COLO668 (cell line): ENCODE measurements at regions not wholly inside any gene's neighbourhood (a gene's known extent, or its start where the extent isn't known, plus 50 kb on each side); places are given as distances from the start of the nearest gene placed in this dataset.

Experiments
- DNase-seq: peaks from one replicate; lab custom pipeline; 2025; ENCODE audit not compliant: unreplicated experiment; lab: John Stamatoyannopoulos, UW

- DNase-seq, result no peak
These were observed 432.3 kb downstream of the DHX35 start for GRCh38 chr20:39394461-39394860.

- DNase-seq, result no peak
These were observed 428.0 kb downstream of the DHX35 start for GRCh38 chr20:39390186-39390585.

GRCh38 chr20:39381595-39381994 lies 419.5 kb downstream of the DHX35 start:
- no peak for DNase-seq

DNA sequence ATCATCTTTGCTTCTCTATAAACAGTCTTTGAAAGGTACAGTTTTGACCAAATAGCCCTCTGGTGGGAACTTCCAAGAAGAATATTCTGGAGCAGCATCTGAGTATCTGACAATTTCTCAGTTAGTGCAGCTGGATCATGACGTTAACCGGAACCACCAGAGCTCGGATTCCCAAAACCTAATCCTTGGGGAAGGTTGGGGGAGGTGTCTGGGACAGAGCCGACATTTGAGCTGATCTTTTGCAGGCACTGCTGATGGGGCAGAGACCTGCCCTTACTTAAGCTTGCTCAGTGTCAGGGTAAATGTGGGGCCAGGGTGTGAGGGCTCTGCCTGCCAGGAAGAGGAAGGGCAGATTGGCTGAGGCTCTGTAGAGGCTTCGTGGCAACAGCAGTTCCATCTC lies 416.6 kb downstream of the DHX35 start:
- DNase-seq, result no peak

DNA sequence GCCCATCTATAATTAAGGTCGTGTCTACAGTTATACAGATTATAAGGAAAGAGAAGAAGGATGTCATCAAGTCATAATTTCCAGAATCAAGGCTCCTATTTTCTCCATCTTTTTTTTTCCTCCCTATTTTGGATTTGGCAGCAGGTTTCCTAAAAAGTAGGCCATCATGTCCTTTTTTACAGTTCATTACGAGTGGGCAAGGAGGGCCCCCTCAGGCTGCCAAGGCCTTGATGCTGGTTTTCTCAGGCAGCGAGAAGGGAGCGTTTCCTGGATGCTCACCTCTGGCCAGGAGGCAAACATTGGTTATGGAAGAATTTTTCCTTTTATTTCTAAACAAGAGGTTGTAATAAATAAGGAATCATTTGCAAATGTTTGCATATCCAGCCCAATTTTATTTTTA lies 414.6 kb downstream of the DHX35 start:
- DNase-seq, result no peak

- no peak for DNase-seq
These were observed 402.2 kb downstream of the DHX35 start for GRCh38 chr20:39364320-39364719.

- DNase-seq, result no peak
These were observed 398.0 kb downstream of the DHX35 start for GRCh38 chr20:39359981-39360620.

DNA sequence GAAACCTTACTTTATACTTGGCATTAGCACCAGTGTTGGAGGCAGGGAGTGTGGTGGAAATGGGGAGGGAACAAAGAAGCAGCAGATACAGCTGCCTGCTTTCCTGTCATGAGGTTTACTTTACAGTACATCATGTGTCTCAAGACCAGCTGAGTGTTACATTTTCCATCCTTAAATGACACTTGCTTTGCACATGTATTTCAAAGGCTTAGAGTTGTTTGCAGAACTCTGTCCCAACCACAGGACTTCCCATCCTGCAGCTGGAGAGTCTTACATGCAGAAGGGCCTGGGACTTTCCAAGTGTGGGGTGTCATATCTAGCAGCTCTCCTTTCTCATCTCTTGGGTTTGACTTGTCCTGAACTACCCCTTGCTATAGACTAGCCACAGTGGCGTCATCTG lies 395.9 kb downstream of the DHX35 start:
- no peak for DNase-seq

DNA sequence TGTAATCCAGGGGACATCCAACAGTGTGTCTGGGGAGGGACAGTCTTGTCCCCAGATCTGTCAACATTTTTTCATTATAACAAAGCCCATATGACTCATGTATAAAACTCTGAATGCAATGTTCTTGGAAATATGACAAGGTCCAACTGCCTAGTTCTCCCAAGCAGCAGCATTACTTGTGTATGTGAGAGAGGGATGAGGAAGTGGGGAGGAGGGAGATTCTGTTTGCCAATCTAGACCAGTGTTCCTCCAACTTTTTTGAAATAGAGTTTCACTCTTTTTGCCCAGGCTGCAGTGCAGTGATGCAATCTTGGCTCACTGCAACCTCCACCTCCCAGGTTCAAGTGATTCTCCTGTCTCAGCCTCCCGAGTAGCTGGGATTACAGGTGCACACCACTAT lies 394.8 kb downstream of the DHX35 start:
- DNase-seq, result no peak

DNA sequence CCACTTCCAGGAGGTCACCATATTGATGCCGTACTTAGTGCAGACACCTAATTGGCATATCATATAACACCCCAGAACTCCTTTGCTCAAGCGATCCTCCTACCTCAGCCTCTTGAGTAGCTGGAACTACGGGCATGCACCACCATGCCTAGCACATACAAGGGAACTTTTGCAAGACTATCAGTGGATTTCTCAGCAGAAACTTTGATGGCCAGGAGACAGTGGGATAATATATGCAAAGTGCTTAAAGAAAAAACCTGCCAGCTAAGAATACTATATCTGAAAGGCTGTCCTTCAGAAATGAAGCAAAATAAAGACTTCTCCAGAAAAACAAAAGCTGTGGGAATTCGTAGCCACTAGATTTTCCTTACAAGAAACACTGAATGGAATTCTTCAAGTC lies 387.1 kb downstream of the DHX35 start:
- no peak for DNase-seq

DNA sequence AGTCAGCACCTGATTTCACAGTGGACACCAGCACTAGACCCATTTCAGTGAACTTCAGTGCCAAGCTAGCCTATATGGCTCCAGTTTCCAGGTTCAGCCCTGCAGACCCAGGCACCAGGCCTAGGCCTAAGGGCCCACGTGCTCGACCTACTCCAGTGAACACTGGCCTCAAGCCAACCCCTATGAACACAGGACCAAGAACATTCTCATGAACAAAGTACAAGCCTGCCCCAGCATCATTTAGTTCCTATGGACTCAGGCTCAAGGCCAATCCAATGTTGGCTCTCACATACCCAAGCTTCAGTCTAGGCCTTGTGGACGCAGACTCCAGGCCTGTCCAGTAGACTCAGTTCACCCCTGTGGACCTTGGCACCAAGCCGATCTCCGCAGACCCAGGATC lies 385.5 kb downstream of the DHX35 start:
- DNase-seq, result no peak

DNA sequence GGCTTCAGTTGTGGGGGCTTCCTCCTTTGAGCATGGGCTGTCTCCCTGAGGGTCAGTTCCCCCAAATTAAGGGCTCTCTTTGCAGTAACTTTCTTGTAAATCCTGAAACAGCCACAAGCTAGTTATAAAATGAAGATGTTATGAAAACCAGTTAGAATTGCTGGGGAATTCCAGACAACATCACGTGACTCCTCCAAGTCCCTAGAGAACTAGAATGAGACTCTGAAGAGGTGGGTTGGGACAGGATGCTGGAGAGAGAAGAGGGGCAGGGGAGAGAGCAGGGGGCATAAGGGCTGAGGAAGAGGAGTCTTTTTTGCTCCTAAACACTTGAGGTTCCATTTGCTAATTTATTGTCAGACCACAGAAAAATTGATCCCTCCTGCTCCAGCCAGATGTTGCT lies 380.3 kb downstream of the DHX35 start:
- DNase-seq, result no peak

DNA sequence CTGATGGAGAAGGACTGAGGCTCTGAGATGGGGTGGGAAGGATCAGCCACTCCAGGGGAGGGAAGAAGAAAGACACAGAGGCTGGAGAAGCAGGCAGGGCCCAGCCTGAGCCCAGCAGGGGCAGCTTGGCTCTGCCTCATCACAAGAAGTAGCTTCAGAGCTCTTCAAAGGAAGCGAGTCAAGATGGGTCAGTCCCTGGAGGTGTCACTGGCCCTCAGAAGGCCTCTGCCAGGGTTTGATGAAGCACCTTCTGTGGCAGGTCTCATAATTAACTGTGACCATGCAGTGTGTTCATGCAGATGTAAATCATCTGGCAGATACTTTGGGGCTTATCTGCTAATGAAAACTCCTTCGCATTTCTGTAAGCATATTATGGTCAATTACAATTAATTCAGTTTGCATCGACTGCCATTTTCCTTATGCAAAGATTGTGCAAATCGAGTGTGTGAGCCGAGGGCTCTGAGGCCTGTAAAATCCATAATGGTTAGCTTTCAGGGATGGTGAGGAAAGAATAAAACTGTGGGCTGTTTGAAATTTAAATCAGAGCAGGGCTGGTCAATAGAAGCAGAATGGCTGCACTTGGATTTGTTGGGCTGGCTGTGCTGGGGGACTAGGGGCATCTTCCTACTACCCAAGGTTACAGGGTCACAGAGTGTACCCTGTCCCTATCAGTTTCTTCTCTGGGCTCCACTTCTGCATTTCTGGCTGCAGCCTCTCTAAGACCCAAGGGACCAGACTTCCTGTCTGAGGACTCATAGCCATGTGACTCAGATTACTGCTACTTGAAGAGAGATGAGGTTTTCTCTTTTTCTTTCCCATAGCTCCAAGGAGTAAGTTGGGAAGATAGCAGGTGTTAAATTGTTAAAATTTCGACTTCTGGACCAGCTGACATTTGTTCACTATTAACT lies 376.6 kb downstream of the DHX35 start:
- no peak for DNase-seq

DNA sequence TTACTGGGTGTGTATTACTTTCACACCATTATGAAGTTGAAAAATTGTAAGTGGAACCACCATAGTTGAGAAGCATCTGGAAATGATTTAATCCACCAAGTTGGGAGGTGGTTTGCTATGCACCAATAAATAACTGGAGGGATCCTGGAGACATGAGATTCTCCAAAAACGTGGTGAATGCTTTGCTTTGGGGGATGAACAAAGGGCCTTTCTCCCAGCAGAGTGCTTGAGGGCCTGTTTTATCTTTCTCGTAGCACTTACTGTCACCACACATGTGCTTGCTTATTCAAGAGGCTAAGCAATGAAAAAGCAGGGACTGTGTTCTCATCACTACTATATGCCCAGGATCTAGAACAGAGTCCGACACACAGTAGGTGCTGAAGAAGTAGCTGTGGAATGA lies 371.1 kb downstream of the DHX35 start:
- no peak for DNase-seq

DNA sequence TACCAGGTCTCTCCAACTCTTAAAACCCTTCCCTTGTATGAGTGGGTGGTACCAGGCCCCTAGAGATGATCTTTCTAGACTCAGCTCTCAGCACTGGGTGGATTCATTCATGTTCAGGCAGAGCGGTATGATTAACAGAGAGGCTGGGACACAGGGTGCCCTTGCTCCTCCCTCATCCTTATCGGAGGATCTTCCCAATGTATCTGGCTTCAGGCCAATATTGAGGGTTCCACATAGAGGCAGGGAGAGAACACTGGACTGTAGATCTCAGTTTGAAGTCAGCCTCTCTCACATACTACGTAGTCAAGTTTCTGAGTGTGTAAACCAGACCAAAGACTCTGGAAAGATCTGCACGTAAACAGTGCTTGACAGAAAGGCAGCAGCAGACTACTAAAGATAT lies 366.2 kb downstream of the DHX35 start:
- no peak for DNase-seq

DNA sequence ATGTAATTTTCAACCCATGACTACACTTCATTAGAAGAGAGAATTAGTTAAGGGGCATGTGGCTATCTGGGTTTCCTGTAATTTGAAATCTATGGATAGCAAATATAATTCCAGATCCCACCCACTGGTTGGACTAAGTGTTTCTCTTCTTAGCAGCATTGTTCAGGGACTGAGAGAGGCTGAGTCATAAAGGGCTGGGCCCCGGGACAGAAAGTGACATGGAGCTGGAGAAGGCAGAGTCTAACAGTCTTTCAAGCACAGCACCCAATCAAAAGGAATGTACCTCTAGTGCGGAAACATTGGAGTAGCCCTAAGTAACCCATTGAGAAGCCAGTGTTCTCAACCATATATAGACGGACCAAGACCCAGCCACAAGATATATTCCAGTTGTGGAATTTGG lies 363.9 kb downstream of the DHX35 start:
- no peak for DNase-seq

DNA sequence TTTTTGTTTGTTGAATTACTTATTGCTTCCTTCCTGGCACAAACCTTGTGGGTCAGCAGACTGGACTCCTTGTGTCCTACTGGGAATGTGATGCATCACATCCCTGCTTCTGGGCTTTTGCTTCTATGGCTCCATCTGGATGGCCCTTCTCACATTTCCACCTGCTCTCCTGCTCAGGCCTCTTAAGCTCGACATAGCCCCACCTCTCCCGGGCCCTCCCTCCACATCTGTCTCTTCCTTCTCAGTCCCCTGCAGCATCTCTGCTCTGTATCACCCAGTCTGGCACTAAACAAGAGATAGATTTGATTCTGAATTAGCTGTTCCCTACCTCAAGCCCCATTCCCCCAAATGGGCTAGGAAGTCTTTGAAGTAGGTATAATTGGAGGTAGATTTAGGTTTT lies 356.8 kb downstream of the DHX35 start:
- no peak for DNase-seq

GRCh38 chr20:39312676-39313075 lies 350.5 kb downstream of the DHX35 start:
- no peak for DNase-seq

- DNase-seq, result no peak
These were observed 349.8 kb downstream of the DHX35 start for GRCh38 chr20:39311851-39312506.

- no peak for DNase-seq
These were observed 348.3 kb downstream of the DHX35 start for GRCh38 chr20:39310363-39310995.

DNA sequence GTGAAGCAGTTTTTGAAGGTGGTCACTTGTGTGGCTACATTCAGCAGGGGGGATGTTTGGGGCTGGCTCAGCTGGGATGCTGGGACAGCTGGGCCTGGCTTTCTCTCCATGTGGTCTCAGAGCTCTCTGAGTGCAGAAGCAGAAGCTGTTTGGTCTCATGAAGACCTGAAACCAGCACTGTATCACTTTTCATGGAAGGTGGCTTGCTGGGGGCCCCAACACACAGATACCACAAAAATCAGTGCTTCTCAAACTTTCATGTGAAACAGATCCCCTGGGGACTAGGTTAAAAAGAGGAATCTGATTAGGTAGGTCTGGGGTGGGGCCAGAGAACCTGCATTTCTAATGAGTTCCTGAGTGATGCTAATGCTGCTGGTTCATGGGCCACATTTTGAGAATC lies 347.3 kb downstream of the DHX35 start:
- DNase-seq, result no peak

GRCh38 chr20:39302312-39302711 lies 340.2 kb downstream of the DHX35 start:
- no peak for DNase-seq
